Glutamatergic neuron (in vitro differentiated cells): ENCODE measurements at regions not wholly inside any gene's neighbourhood (a gene's known extent, or its start where the extent isn't known, plus 50 kb on each side); places are given as distances from the start of the nearest gene placed in this dataset.

Source experiments
- DNase-seq: peaks from one replicate; pipeline ENCODE4 v3.0.0; 2022
- H3K27ac Mint-ChIP-seq: one replicate; pipeline ENCODE4 v1.8.0; 2020; ENCODE audit warnings: mild to moderate bottlenecking, mixed read lengths, inconsistent platforms; ENCODE audit not compliant: unreplicated experiment
- H3K27me3 Mint-ChIP-seq: one replicate; pipeline ENCODE4 v1.8.0; 2020; ENCODE audit warnings: mild to moderate bottlenecking, moderate library complexity, mixed read lengths, inconsistent platforms; ENCODE audit not compliant: unreplicated experiment
- H3K36me3 Mint-ChIP-seq: one replicate; pipeline ENCODE4 v1.8.0; 2020; ENCODE audit warnings: mild to moderate bottlenecking, mixed read lengths, inconsistent platforms; ENCODE audit not compliant: unreplicated experiment
- H3K4me1 Mint-ChIP-seq: one replicate; pipeline ENCODE4 v1.8.0; 2020; ENCODE audit warnings: mild to moderate bottlenecking, low read depth, mixed read lengths, inconsistent platforms; ENCODE audit not compliant: unreplicated experiment
- H3K4me3 Mint-ChIP-seq: one replicate; pipeline ENCODE4 v1.8.0; 2020; ENCODE audit warnings: mild to moderate bottlenecking, mixed read lengths, inconsistent platforms; ENCODE audit not compliant: unreplicated experiment
- H3K9me3 Mint-ChIP-seq: one replicate; pipeline ENCODE4 v1.8.0; 2020; ENCODE audit warnings: mild to moderate bottlenecking, moderate library complexity, mixed read lengths, inconsistent platforms; ENCODE audit not compliant: unreplicated experiment
- CTCF ChIP-seq: fragments of 200-600 bp; sonication (generic); IDR thresholded peaks from one replicate; pipeline ENCODE4 v1.5.0; 2021; ENCODE audit not compliant: partially characterized antibody, unreplicated experiment

GRCh38 chr16:62105244-62105643 lies 69.0 kb upstream of the CDH8 start:
- no peak for TF ChIP-seq CTCF
- H3K9me3 Mint-ChIP-seq, result no peaks in the 10 kb centered on the region
- no peak for DNase-seq
- H3K4me1 Mint-ChIP-seq, result no peaks in the 10 kb centered on the region
- no peaks in the 10 kb centered on the region for H3K36me3 Mint-ChIP-seq
- H3K27me3 Mint-ChIP-seq, result no peaks in the 10 kb centered on the region
- no peak overlapping the region for H3K4me3 Mint-ChIP-seq
- no peak overlapping the region for H3K27ac Mint-ChIP-seq

- no peaks in the 10 kb centered on the region for H3K9me3 Mint-ChIP-seq
- no peak for DNase-seq
- H3K4me3 Mint-ChIP-seq, result no peak overlapping the region
- no peaks in the 10 kb centered on the region for H3K27me3 Mint-ChIP-seq
- no peaks in the 10 kb centered on the region for H3K4me1 Mint-ChIP-seq
- no peaks in the 10 kb centered on the region for H3K36me3 Mint-ChIP-seq
- TF ChIP-seq CTCF, result no peak
- H3K27ac Mint-ChIP-seq, result no peak overlapping the region
Observed at GRCh38 chr16:62102588-62102987, 66.3 kb upstream of the CDH8 start.

DNA sequence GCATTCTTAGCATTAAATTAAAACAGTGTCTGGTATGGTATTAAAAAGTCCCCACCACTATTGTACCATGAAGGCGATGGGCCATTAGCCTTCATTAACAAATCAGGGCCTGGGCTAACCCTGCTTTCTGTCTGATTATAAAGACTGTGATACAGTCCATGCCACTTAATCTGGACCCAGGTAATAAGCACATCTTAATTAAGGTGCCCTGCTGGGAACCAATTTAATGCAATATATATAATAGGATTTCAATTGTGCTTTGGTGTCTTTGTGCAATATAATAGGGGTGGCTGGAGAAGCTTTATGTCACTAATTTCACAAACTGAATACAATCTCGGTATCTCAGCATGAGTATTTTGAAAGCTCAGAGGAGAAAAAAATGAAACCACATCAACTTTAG lies 64.4 kb upstream of the CDH8 start:
- Mint-ChIP-seq H3K4me3 (no peak overlapping the region), H3K27ac (no peak overlapping the region), H3K9me3 (no peaks in the 10 kb centered on the region), H3K4me1 (no peaks in the 10 kb centered on the region), H3K36me3 (no peaks in the 10 kb centered on the region), H3K27me3 (no peaks in the 10 kb centered on the region)
- DNase-seq, result no peak
- no peak for TF ChIP-seq CTCF

- no peaks in the 10 kb centered on the region for H3K36me3 Mint-ChIP-seq
- no peaks in the 10 kb centered on the region for H3K27me3 Mint-ChIP-seq
- no peak for TF ChIP-seq CTCF
- H3K27ac Mint-ChIP-seq, result no peak overlapping the region
- no peak overlapping the region for H3K4me3 Mint-ChIP-seq
- DNase-seq, result no peak
- H3K4me1 Mint-ChIP-seq, result no peaks in the 10 kb centered on the region
- H3K9me3 Mint-ChIP-seq, result no peaks in the 10 kb centered on the region
Observed at GRCh38 chr16:62089715-62090114, 53.5 kb upstream of the CDH8 start.

DNA sequence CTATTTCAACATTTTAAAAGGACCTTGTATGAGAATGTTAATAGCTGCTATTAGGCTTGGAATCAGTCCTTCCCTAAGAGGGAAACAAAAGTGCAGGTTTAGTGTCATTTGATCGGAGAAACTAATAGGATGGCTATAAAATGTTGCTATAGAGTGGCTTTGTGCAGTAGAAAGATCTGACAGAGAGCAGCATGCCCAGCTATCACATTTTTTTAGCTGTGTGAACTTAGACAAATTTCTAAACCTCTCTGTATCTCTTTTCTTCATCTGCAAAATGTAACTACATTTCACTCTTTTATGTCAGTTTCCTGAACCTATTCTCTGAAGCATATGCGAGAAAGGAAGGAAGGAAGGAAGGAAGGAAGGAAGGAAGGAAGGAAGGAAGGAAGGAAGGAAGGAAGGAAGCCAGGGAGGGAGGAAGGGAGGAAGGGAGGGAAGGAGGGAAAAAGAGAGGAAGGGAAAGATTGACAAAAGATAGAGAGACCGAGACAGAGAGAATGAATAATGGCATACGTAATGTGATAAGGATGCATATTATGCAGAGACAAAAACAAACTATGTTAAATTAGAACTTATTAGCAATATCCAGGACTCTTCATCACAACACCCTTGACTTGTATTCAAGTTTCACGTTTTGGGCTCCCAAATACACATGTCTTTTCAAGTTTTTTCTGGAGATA lies 52.6 kb upstream of the CDH8 start:
- H3K4me1 Mint-ChIP-seq, result no peaks in the 10 kb centered on the region
- no peak overlapping the region for H3K4me3 Mint-ChIP-seq
- H3K36me3 Mint-ChIP-seq, result no peaks in the 10 kb centered on the region
- no peaks in the 10 kb centered on the region for H3K9me3 Mint-ChIP-seq
- H3K27ac Mint-ChIP-seq, result no peak overlapping the region
- no peak for TF ChIP-seq CTCF
- no peak for DNase-seq
- no peaks in the 10 kb centered on the region for H3K27me3 Mint-ChIP-seq
